DOHH2 (cell line): ENCODE measurements at regions not wholly inside any gene's neighbourhood (a gene's known extent, or its start where the extent isn't known, plus 50 kb on each side); places are given as distances from the start of the nearest gene placed in this dataset.

ENCODE experiments used
- CTCF ChIP-seq: fragments of 200-600 bp; sonication (generic); IDR thresholded peaks from one replicate; pipeline ENCODE4 v1.5.1; 2014; ENCODE audit warnings: antibody characterized with exemption, mild to moderate bottlenecking, low read depth, low read length; ENCODE audit not compliant: poor library complexity, severe bottlenecking
- EZH2phosphoT487 ChIP-seq: fragments of 200-600 bp; sonication (generic); IDR thresholded peaks from 2 replicates; pipeline ENCODE4 v1.6.1; 2017; ENCODE audit warnings: borderline replicate concordance, mild to moderate bottlenecking, antibody characterized with exemption, low read length, moderate library complexity, mixed read lengths

GRCh38 chr19:28377077-28377476 lies 835.9 kb downstream of the UQCRFS1 start:
- TF ChIP-seq CTCF = no peak
- no peak for TF ChIP-seq EZH2phosphoT487
